GM21786 (cell line): ENCODE measurements at regions not wholly inside any gene's neighbourhood (a gene's known extent, or its start where the extent isn't known, plus 50 kb on each side); places are given as distances from the start of the nearest gene placed in this dataset.

Source experiments
- ATAC-seq: cut with Tn5 transposase; IDR thresholded peaks from one replicate; pipeline ENCODE4 v1.9.1; 2021; ENCODE audit not compliant: unreplicated experiment

- ATAC-seq, result no peak
These were observed 56.6 kb upstream of the C4orf54 start for GRCh38 chr4:99714179-99714578.

GRCh38 chr4:99712530-99712929, 54.9 kb upstream of the C4orf54 start:
- ATAC-seq, result no peak

GRCh38 chr4:99712099-99712498, 54.5 kb upstream of the C4orf54 start:
- no peak for ATAC-seq

GRCh38 chr4:99711657-99712056, 54.0 kb upstream of the C4orf54 start:
- ATAC-seq, result no peak

- ATAC-seq, result no peak
These were observed 53.2 kb upstream of the C4orf54 start for GRCh38 chr4:99710681-99711345.

- ATAC-seq, result no peak
These were observed 52.4 kb upstream of the C4orf54 start for GRCh38 chr4:99710020-99710419.

- ATAC-seq, result no peak
These were observed 50.9 kb upstream of the C4orf54 start for GRCh38 chr4:99708551-99708950.
